Body of pancreas (tissue), 4 donors: ENCODE measurements at regions not wholly inside any gene's neighbourhood (a gene's known extent, or its start where the extent isn't known, plus 50 kb on each side); places are given as distances from the start of the nearest gene placed in this dataset.

Experiments used
- ATAC-seq: fragments of 150-250 bp; one replicate; pipeline ENCODE4 v1.9.1; 2016
- DNase-seq, 4 donors: peaks; one replicate each; pipeline ENCODE4 v3.0.0-alpha.2; 2019
- H3K27ac ChIP-seq, 4 donors: fragments of 200-600 bp; sonication (generic); 1 replicate in 3 of 4; 2 replicates in 1 of 4; pipeline versions ENCODE4 v1.5.1 to v1.6.1; 2016 to 2019; ENCODE audit warnings: mild to moderate bottlenecking in 1 of 4, mixed read lengths in 1 of 4, moderate library complexity in 1 of 4
- H3K27me3 ChIP-seq, 2 donors: fragments of 200-600 bp; sonication (generic); one replicate each; pipeline ENCODE4 v1.6.0; 2016; ENCODE audit warnings: mild to moderate bottlenecking in 1 of 2
- H3K36me3 ChIP-seq, 2 donors: fragments of 200-600 bp; sonication (generic); replicated peaks in 1 of 2; 2 replicates each; pipeline ENCODE4 v1.5.1; 2016; ENCODE audit warnings: low read depth in 2 of 2; ENCODE audit not compliant: insufficient read depth in 1 of 2
- H3K4me1 ChIP-seq: fragments of 200-600 bp; sonication (generic); one replicate; pipeline ENCODE4 v1.6.0; 2016
- H3K4me3 ChIP-seq, 2 donors: fragments of 200-600 bp; sonication (generic); 1 replicate in 1 of 2; 2 replicates in 1 of 2; pipeline ENCODE4 v1.5.1; 2016 to 2019
- H3K9me3 ChIP-seq, 3 donors: fragments of 200-600 bp; sonication (generic); 1 replicate in 2 of 3; 2 replicates in 1 of 3; pipeline ENCODE4 v1.5.1; 2016
- CTCF ChIP-seq, 7 experiments: fragments of 450-650 bp in 4 of 7; fragments of 200-600 bp in 3 of 7; sonication (generic) in 3 of 7; IDR thresholded peaks; one replicate each; pipeline ENCODE4 v1.5.1; 2016 to 2019; ENCODE audit warnings: antibody characterized with exemption in 7 of 7
- POLR2A ChIP-seq, 3 donors: fragments of 450-650 bp; IDR thresholded peaks; one replicate each; pipeline ENCODE4 v1.6.1; 2016; ENCODE audit warnings: antibody characterized with exemption in 3 of 3, mild to moderate bottlenecking in 2 of 3
- WGBS, 2 donors: methylation state at CpG; one replicate each; pipeline ENCODE4 v1.1.5; 2017; 5-methylcytosine and 5-hydroxymethylcytosine counted together
- intact Hi-C: fragments of 100-400 bp; cut with DNase I; formaldehyde crosslinking; loops from one replicate; pipeline ENCODE4 v1.15.1; 2023

GRCh38 chr18:10306779-10307178 is 147.7 kb upstream of the APCDD1 start:
- H3K27ac ChIP-seq: peak overlapping the region in 2 of 4 donors; percentile 26 to 29
- 59 to 77% methylated on average over 2 of the region's 2 CpGs for WGBS, 2 donors

GRCh38 chr18:10308154-10308553 is 146.3 kb upstream of the APCDD1 start:
- 72 to 81% methylated on average over 2 of the region's 2 CpGs for WGBS, 2 donors
- DNase-seq: no peak
- intact Hi-C loops: no loop called here
- ATAC-seq: no peak
- H3K4me3 ChIP-seq: no peak overlapping the region
- H3K9me3 ChIP-seq: no peaks in the 10 kb centered on the region
- peak overlapping the region in 2 of 4 donors; percentile 3 to 11 for H3K27ac ChIP-seq
- peaks cover 5% of the 10 kb centered on the region for H3K4me1 ChIP-seq
- no peaks in the 10 kb centered on the region for H3K27me3 ChIP-seq
- H3K36me3 ChIP-seq: no peaks in the 10 kb centered on the region
- TF ChIP-seq POLR2A (IDR thresholded peaks at IDR 0.05) (no peak), CTCF (IDR thresholded peaks at IDR 0.05) (no peak)

More at GRCh38 chr18:10306779-10307178, 147.7 kb upstream of the APCDD1 start:
- H3K27me3 ChIP-seq: no peaks in the 10 kb centered on the region
- no peak for TF ChIP-seq POLR2A (IDR thresholded peaks at IDR 0.05)
- no peak for TF ChIP-seq CTCF (IDR thresholded peaks at IDR 0.05)
- H3K4me3 ChIP-seq: no peak overlapping the region
- H3K4me1 ChIP-seq: peaks cover 5% of the 10 kb centered on the region
- H3K9me3 ChIP-seq: no peaks in the 10 kb centered on the region
- DNase-seq: no peak
- intact Hi-C loops: no loop called here
- ATAC-seq: peak; percentile 60
- H3K36me3 ChIP-seq: no peaks in the 10 kb centered on the region

GRCh38 chr18:10310626-10311025 is 143.8 kb upstream of the APCDD1 start:
- no peaks in the 10 kb centered on the region for H3K9me3 ChIP-seq
- H3K36me3 ChIP-seq: no peaks in the 10 kb centered on the region
- H3K27me3 ChIP-seq: no peaks in the 10 kb centered on the region
- H3K27ac ChIP-seq: no peak overlapping the region
- 86 to 93% methylated on average over 4 of the region's 4 CpGs for WGBS, 2 donors
- peaks cover 5% of the 10 kb centered on the region for H3K4me1 ChIP-seq
- ATAC-seq (no peak), DNase-seq (no peak)
- TF ChIP-seq CTCF (IDR thresholded peaks at IDR 0.05) (no peak), POLR2A (IDR thresholded peaks at IDR 0.05) (no peak)
- intact Hi-C loops: no loop called here
- no peak overlapping the region for H3K4me3 ChIP-seq

- Histone ChIP-seq H3K36me3 (no peaks in the 10 kb centered on the region), H3K4me1 (peaks cover 5% of the 10 kb centered on the region), H3K27me3 (no peaks in the 10 kb centered on the region), H3K4me3 (no peak overlapping the region), H3K27ac (no peak overlapping the region), H3K9me3 (no peaks in the 10 kb centered on the region)
- no peak for ATAC-seq
- no peak for TF ChIP-seq CTCF (IDR thresholded peaks at IDR 0.05)
- intact Hi-C loops: no loop called here
- WGBS, 2 donors: 70 to 71% methylated on average over 5 of the region's 5 CpGs
- DNase-seq: no peak
Measured at GRCh38 chr18:10312326-10313015, 142.0 kb upstream of the APCDD1 start.

GRCh38 chr18:10313016-10313342 is 141.5 kb upstream of the APCDD1 start:
- Histone ChIP-seq H3K4me3 (no peak overlapping the region), H3K27me3 (no peaks in the 10 kb centered on the region), H3K27ac (no peak overlapping the region), H3K9me3 (no peaks in the 10 kb centered on the region), H3K36me3 (no peaks in the 10 kb centered on the region), H3K4me1 (peaks cover 5% of the 10 kb centered on the region)
- TF ChIP-seq CTCF (IDR thresholded peaks at IDR 0.05) (no peak), POLR2A (IDR thresholded peaks at IDR 0.05) (no peak)
- intact Hi-C loops: no loop called here
- no peak for DNase-seq
- ATAC-seq: no peak
- WGBS, 2 donors: 90% methylated on average over 3 of the region's 3 CpGs
